Nephron progenitor cell (in vitro differentiated cells): ENCODE measurements at regions not wholly inside any gene's neighbourhood (a gene's known extent, or its start where the extent isn't known, plus 50 kb on each side); places are given as distances from the start of the nearest gene placed in this dataset.

Experiments used
- DNase-seq: peaks from one replicate; pipeline ENCODE4 v3.0.0; 2021
- H3K27ac Mint-ChIP-seq: 2 replicates; pipeline ENCODE4 v1.8.0; 2021; ENCODE audit warnings: mild to moderate bottlenecking, moderate library complexity, mixed read lengths
- H3K27me3 Mint-ChIP-seq: 2 replicates; pipeline ENCODE4 v1.8.0; 2021; ENCODE audit warnings: mild to moderate bottlenecking, low read depth, mixed read lengths; ENCODE audit not compliant: poor library complexity
- H3K36me3 Mint-ChIP-seq: 2 replicates; pipeline ENCODE4 v1.8.0; 2021; ENCODE audit warnings: low read depth, mixed read lengths
- H3K4me1 Mint-ChIP-seq: 2 replicates; pipeline ENCODE4 v1.8.0; 2021; ENCODE audit warnings: mixed read lengths
- H3K4me3 Mint-ChIP-seq: 2 replicates; pipeline ENCODE4 v1.8.0; 2021; ENCODE audit warnings: mild to moderate bottlenecking, moderate library complexity, mixed read lengths
- H3K9me3 Mint-ChIP-seq: 2 replicates; pipeline ENCODE4 v1.8.0; 2021; ENCODE audit warnings: mild to moderate bottlenecking, moderate library complexity, mixed read lengths
- TF ChIP-seq, protein P1 (sequence below): fragments of 200-600 bp; sonication (generic); IDR thresholded peaks from 2 replicates; pipeline ENCODE4 v1.5.0; 2021; ENCODE audit warnings: antibody characterized with exemption

DNA sequence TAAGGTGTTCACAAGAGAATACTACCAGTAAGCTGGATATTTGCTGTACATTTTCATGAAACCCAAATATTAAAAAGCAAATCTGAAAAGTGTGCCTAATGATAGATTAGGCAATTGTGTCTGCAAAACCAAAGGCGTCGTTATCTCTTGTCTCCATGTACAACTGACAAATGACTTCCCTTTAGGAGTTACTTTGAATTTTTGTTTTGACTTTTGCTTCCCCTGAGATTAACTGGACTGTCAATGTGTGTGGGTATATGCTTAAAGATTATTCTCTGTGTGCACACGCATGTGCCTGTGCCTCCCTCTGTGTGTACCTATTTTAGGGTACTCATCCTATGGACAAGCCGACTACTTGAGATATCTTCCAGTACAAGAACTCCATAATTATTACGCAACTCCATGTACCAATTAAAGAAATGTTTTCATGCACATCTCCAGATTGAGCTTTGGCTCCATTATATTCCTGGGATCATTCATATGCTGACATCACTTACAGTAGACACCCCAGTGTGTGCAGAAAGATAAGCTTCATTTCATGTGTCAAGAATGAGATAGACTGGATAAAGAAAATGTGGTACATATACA, 431.2 kb upstream of the ADAMTS9 start:
- TF ChIP-seq, protein P1, sequence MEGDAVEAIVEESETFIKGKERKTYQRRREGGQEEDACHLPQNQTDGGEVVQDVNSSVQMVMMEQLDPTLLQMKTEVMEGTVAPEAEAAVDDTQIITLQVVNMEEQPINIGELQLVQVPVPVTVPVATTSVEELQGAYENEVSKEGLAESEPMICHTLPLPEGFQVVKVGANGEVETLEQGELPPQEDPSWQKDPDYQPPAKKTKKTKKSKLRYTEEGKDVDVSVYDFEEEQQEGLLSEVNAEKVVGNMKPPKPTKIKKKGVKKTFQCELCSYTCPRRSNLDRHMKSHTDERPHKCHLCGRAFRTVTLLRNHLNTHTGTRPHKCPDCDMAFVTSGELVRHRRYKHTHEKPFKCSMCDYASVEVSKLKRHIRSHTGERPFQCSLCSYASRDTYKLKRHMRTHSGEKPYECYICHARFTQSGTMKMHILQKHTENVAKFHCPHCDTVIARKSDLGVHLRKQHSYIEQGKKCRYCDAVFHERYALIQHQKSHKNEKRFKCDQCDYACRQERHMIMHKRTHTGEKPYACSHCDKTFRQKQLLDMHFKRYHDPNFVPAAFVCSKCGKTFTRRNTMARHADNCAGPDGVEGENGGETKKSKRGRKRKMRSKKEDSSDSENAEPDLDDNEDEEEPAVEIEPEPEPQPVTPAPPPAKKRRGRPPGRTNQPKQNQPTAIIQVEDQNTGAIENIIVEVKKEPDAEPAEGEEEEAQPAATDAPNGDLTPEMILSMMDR, result no peak
- Mint-ChIP-seq H3K27ac (no peak overlapping the region), H3K27me3 (peaks cover 5% of the 10 kb centered on the region)

DNA sequence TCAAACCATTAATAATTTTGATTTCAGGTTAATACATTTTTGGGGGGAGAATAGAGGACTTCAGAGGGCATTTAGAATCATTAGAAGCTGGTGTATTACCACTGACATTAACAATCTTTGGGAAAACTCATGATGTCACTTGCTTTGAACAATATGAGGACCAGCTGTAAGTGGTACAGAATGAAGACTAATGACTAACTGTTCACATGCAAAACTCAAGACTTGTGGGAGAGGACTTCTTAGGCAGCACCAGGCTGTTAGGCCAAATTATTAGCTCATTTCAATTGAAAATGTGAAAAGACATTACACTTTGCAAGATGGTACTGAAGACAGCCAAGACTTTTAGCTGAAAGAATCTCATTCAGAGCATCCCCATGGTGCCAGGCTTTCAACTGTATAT, 426.2 kb upstream of the ADAMTS9 start:
- Mint-ChIP-seq H3K9me3 (peaks cover 17% of the 10 kb centered on the region), H3K36me3 (peaks cover under 1% of the 10 kb centered on the region), H3K4me1 (peaks cover 28% of the 10 kb centered on the region), H3K27ac (no peak overlapping the region), H3K4me3 (no peak overlapping the region), H3K27me3 (no peaks in the 10 kb centered on the region)
- DNase-seq, result no peak
- TF ChIP-seq, protein P1, result no peak

More for the DNA sequence above, 431.2 kb upstream of the ADAMTS9 start:
- no peak for DNase-seq
- H3K36me3 Mint-ChIP-seq, result peaks cover 7% of the 10 kb centered on the region
- no peak overlapping the region for H3K4me3 Mint-ChIP-seq
- H3K9me3 Mint-ChIP-seq, result peaks cover 53% of the 10 kb centered on the region
- peaks cover 14% of the 10 kb centered on the region for H3K4me1 Mint-ChIP-seq

DNA sequence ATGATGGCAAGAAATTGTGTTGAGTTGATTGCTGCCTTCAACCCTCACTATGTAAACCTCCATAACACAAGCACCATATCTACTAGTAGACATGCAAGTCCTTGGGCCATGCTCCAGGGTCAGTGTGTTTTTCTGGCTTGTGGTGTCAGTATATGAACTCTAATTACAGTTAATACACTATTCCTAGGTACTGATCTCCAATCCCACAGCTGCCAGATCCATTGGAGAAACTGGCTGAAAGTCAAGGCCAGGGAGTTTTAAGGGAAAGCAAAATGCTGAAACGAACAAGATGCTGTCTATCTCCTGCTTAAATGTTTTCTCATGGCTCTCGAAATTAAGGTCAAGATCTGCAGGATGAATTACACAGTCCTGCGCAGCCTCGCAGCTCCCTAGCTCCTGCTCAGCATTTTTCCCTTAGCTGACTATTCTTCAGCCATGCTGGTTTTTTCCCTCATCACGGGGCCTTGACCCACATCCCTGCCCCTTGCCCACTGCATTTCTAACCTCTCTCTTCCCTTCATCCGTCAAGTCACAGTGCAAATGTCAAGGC, 425.0 kb upstream of the ADAMTS9 start:
- Mint-ChIP-seq H3K36me3 (no peaks in the 10 kb centered on the region), H3K9me3 (peaks cover 7% of the 10 kb centered on the region), H3K27ac (no peak overlapping the region), H3K4me1 (peaks cover 21% of the 10 kb centered on the region), H3K4me3 (no peak overlapping the region), H3K27me3 (no peaks in the 10 kb centered on the region)
- DNase-seq, result no peak
- TF ChIP-seq, protein P1, result no peak

DNA sequence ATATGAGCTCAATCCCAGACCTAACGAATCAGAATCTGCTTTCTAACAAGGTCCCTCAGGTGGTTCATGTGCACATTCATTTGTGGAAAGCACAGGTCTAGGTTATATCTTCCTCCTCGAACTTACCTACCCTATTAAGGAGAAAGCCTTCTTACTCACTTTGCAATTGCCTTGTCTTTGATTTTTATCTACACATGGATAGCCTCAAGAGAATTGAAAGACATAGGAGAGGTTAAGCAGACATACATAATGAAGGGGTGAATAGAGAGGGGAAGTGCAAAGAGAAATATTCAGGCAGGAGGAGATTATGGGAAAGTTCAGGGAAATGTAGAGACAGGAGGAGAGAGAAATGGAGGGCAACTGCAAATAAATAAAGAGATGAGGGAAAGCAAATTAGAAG, 422.9 kb upstream of the ADAMTS9 start:
- no peak overlapping the region for H3K27ac Mint-ChIP-seq
- no peaks in the 10 kb centered on the region for H3K36me3 Mint-ChIP-seq
- DNase-seq, result no peak
- no peak overlapping the region for H3K4me3 Mint-ChIP-seq
- peaks cover 14% of the 10 kb centered on the region for H3K4me1 Mint-ChIP-seq
- H3K27me3 Mint-ChIP-seq, result peaks cover 6% of the 10 kb centered on the region
- H3K9me3 Mint-ChIP-seq, result no peaks in the 10 kb centered on the region
- TF ChIP-seq, protein P1, result no peak

DNA sequence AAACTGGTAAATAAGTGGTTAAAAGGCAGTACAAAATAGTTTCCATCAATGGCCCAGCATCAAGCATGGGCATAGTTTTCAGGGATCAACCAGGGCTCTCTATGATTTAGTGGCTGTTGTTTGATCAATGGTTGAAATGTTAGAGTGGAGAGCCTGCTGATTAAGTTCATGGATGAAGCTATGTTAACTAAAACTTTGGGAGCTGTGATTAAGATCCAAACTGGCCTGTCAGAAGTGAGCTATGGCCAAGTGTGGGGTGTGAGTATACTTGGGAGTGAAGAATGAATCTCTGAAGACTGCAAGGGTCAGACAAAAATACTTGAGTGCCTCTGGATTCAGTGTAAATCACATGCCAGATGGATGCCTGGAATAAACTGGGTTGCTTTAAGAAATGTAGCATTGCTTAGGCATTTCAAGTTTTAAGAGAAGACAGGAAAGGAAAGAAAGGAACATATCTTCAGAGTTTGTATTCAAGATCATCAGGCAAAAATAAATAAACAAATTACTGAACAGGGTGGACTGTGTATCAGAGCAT, 422.2 kb upstream of the ADAMTS9 start:
- Mint-ChIP-seq H3K4me1 (peaks cover 14% of the 10 kb centered on the region), H3K27me3 (peaks cover 6% of the 10 kb centered on the region), H3K9me3 (no peaks in the 10 kb centered on the region), H3K4me3 (no peak overlapping the region), H3K27ac (no peak overlapping the region), H3K36me3 (no peaks in the 10 kb centered on the region)
- DNase-seq, result no peak
- TF ChIP-seq, protein P1, result no peak

DNA sequence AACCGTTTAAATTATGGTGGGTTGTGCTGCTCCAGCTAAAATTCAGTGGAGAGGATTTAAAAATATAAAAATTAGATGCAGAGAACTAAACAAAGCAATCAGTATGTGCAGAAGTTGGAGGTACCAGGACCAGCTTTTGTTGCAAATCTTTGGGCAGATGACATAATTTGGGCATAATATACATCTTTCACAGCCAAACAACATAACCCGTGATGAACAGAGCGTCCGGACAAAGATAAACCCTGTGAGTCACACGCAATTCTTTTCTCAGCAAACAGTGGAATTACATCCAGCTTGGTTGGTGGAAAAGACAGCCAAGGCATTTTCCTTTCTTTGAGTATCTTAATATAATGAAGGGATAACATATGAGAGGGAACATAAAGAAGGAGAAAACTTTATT, 419.4 kb upstream of the ADAMTS9 start:
- TF ChIP-seq, protein P1, result no peak
- H3K27ac Mint-ChIP-seq, result no peak overlapping the region
- H3K4me3 Mint-ChIP-seq, result no peak overlapping the region
- H3K27me3 Mint-ChIP-seq, result peaks cover 12% of the 10 kb centered on the region
- no peak for DNase-seq
- H3K9me3 Mint-ChIP-seq, result no peaks in the 10 kb centered on the region
- no peaks in the 10 kb centered on the region for H3K36me3 Mint-ChIP-seq
- peaks cover 9% of the 10 kb centered on the region for H3K4me1 Mint-ChIP-seq
